ENCODE measurements at regions not wholly inside any gene's neighbourhood (a gene's known extent, or its start where the extent isn't known, plus 50 kb on each side); places are given as distances from the start of the nearest gene placed in this dataset.

DNA sequence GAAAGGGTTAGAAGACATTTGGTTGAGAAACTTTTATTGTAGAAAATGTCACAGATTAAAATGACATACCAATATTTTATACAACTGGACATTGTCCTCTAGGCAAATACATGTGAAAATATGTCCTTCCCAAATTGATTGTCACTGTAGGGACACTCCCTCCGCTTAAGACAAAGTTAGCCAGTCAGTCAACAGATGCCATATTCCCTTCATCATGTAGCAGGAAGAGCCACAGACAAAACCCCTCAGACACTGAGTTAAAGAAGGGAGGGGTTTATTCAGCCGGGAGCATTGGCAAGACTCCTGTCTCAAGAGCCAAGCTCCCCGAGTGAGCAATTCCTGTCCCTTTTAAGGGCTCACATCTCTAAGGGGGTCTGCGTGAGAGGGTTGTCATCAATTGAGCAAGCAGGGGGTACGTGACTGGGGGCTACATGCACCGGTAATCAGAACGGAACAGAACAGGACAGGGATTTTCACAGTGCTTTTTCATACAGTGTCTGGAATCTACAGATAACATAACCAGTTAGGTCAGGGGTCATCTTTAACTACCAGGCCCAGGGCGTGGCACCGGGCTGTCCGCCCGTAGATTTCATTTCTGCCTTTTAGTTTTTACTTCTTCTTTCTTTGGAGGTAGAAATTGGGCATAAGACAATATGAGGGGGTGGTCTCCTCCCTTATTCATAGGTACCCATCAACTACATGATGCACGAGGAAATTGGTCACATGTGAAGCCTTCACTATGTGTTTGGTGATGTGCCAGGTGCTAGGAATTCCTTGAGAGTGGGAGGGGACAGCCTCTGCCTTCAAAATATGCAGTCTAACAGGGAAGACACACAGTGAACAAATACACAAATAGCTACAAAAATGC is 155.7 kb upstream of the CDYL start:
- in situ Hi-C loops (cut with MboI; ENCODE audit: low sequenced_read_pairs), result no loop called here

DNA sequence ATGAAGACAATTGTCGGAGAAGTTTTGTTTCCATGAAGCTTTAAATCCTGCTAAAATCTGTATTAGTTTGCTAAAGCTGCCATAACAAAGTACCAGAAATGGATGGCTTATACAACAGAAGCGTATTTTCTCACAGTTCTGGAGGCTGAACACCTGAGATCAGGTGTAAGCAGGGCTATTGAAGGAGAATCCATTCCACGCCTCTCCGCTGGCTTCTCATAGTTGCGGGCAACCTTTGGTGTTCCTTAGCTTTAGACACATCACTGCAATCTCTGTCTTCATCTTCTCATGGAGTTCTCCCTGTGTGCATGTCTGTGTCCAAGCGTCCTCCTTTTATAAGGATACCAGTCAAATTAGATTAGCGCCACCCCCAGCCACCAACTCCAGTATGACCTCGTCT is 159.9 kb upstream of the CDYL start:
- in situ Hi-C loops (cut with MboI; ENCODE audit: low sequenced_read_pairs), result no loop called here

DNA sequence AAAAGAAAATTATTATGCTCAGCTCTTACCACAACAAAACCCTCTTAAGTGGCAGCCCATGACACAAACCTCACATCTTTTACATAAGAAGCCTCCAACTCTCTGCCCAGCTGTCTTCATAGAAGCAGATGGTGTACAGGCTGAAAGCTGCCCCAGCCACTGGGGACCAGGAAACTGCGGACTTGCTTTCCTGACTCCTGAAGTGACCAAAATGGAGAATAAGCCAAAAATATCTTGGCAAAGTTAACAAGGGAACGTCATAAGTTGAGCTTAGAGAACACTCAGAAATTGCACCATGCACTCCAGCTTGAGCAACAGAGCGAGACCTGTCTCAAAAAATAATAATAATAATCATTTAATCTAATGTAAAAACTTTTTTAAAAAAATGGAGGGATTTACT is 160.3 kb upstream of the CDYL start:
- in situ Hi-C loops (cut with MboI; ENCODE audit: low sequenced_read_pairs), result no loop called here

DNA sequence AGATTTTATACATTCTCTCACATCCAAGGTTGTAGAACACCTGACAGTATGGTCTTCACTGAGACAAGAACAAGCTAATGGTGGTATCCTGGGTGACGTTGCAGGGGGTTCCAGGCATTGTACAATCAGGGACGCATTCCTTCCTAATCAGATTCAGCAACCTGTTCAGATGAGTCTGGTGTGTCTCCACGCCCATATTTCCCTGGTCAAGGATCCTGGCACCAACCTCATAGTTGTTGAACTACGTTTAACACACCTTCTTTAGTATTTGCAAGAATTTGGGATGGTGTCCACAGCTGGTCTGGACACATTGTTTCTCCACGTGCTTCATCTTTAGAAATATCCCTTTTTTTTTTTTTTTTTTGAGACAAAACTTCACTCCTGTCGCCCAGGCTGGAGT is 161.0 kb upstream of the CDYL start:
- in situ Hi-C loops (cut with MboI; ENCODE audit: low sequenced_read_pairs), result no loop called here

DNA sequence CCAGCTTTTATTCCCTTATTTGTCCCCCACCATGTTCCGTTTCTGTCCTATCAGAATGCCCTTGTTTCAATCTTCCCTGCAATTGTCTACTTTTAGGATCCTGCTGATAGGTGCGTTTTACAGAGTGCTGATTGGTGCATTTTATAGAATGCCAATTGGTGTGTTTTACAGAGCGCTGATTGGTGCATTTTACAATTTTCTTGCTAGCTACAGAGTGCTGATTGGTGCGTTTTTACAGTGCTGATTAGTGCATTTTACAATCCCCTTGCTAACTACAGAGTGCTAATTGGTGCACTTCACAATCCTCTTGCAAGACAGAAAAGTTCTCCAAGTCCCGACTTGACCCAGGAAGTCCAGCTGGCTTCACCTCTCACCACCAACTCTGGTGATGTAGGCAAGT is 161.6 kb upstream of the CDYL start:
- in situ Hi-C loops (cut with MboI; ENCODE audit: low sequenced_read_pairs), result no loop called here

DNA sequence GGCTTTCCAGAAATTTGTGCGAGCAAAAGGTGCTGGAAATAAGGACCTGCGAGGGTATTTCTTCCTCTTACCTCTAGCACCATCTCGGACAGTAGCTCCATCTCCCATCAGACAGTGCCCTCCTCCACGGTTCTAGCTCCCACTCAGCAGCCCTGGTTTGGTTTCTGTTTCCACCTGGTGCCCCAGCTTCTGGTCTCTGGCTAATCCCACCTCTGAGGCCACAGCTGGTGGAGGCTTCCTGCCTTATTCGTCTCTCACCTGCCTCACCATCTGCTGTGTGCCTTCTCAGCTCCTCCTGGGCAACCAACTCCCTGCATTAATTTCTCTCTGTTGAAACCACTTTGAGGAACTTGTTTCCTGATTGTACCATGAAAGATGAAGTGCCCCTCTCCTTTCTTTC is 162.4 kb upstream of the CDYL start:
- in situ Hi-C loops (cut with MboI; ENCODE audit: low sequenced_read_pairs), result no loop called here

DNA sequence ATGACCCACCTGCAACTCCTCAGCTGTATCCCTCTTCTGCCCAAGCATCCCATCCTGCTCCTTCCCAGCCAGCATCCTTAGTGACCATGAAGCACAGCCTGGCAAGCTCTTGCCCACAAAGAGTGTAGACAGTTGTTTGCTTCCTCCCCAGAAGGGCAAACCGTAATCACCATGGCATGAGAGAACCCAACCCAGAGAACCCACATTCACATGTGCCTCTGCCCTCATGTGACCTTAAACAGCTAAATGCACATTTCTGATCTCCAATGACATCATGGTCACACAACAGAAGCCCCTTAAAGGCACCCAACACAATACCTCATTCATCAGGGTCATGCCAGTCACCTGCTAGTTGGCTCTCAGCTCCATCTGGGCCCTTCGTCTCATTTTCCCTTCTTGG is 162.8 kb upstream of the CDYL start:
- in situ Hi-C loops (cut with MboI; ENCODE audit: low sequenced_read_pairs), result no loop called here

DNA sequence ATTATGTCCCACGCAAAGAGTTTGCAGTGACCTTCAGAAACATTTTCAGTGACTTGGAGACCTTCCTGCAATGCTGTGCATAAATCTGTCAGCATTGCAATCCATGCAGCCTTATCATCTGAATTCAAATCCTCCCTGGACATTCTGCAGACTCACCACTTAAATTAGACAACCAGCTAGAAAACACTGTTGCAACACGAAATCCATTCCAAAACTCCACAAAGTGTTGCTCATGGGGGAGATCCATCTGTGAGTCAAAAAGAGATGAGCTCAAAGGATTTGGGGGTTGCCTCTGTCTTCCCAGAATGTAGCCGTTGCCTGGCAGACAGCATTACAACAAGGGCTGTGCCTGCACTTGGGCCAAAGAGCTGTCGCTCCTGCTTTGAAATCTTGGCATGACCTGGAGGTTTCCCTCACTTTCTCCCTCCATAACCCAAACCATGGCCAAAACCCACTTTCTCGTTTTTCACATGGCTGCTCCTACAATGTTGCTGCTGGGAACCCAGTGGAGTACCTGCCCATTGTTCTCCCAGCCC is 163.5 kb upstream of the CDYL start:
- in situ Hi-C loops (cut with MboI; ENCODE audit: low sequenced_read_pairs), result no loop called here

DNA sequence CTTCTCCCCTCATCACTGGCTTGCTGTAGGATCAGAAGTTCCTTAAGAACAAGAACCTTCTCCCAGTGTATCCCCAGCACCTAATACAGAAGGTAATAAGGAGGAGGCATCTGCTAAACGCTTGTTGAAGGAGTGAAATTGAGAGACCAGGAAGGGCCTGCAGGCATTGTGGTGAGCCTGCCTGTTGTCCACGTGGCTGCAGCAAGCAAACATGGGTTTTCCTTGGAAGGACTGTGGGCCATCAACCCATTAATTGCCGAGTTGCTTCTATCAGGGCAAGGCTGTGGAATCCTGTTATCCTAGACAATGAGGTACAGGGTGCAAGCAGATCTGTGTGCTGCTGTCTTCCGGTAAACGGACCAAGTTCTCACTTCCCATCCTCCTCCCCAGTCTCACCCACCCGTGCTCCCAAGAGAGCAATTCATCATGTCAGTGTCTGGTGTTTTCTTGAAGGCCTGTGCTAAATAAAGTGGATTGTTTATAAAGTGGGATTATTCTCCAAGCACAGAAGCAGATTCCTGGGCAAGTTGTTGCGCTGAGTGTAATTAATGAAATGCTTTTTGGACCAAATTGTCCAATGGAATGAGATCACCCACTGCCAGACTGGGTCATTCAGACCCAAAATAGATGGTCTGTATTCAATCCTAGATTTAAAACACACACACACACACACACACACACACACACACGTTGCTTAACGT is 164.6 kb upstream of the CDYL start:
- in situ Hi-C loops (cut with MboI; ENCODE audit: low sequenced_read_pairs), result no loop called here

DNA sequence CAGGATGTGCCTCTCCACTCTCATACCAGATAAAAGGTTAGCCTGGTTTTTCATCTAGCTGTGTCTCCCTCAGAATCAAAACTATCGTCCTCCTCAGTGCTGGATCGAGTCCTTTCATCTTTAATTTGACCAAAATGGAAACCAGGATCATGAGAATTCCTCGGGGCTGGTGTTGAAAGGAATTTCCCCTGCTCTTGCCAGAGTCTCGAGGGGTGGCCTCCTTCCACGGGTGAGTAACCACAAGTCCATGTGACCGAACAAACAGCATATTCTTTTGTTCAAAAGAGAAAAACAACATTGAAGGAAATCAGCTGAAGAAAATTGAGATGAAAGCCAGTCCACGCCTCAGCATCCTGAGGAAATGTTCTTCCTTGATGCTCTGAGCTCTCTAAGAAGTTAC is 165.9 kb upstream of the CDYL start:
- in situ Hi-C loops (cut with MboI; ENCODE audit: low sequenced_read_pairs), result no loop called here

DNA sequence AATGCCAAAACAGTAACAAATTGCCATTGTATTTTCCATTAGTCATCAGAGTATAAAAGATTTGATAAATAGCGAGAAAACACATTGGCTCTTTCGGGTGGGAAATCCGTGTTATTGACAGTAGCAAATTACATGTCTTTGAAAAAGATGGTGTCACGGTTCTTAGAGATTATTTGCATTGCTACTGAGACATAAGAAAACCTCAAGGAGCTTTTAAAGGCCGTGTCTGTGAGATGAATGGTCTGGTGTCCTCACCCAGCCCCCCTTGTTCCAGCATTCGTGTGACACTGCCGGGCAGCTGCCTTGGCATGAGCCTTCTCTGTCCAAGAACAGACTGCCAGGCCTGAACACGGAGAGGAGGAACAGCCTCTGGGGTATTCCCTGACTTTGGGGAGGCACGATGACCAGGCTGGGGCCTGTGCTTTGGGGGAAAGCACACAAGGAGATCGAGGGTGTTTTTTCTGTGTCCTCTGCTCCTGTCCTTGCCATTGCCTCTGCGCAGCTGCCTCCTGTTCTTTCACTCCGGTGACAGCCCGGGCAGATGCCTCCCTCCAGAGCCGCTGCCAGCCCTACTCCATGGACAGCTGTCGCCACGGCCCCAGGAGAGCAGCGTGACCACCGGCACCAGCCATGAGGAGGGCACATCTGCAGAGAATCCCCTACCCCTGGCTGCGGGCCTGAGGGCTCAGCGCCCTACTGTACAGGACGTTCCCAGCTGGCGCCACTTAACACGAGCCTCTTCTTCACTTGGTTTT is 167.7 kb upstream of the CDYL start:
- in situ Hi-C loops (cut with MboI; ENCODE audit: low sequenced_read_pairs), result no loop called here

DNA sequence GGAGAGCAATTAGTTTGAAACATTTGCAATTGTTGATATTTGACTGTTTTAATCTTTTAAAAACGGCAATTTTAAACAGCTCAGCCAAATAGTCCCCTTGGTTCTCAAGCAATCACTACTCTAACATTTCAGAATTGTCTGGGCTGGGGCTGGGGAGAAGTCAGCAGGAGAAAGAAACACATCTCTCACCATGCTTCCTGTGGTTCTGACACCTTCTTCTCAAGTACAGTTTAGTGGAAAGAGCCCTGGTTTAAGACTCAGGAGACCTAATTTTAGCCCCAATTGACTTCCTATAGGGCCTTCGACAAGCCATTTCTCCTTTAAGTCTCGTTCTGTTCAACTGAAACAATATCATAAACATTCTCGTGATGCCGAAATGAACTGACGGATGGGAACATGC is 168.4 kb upstream of the CDYL start:
- in situ Hi-C loops (cut with MboI; ENCODE audit: low sequenced_read_pairs), result no loop called here

DNA sequence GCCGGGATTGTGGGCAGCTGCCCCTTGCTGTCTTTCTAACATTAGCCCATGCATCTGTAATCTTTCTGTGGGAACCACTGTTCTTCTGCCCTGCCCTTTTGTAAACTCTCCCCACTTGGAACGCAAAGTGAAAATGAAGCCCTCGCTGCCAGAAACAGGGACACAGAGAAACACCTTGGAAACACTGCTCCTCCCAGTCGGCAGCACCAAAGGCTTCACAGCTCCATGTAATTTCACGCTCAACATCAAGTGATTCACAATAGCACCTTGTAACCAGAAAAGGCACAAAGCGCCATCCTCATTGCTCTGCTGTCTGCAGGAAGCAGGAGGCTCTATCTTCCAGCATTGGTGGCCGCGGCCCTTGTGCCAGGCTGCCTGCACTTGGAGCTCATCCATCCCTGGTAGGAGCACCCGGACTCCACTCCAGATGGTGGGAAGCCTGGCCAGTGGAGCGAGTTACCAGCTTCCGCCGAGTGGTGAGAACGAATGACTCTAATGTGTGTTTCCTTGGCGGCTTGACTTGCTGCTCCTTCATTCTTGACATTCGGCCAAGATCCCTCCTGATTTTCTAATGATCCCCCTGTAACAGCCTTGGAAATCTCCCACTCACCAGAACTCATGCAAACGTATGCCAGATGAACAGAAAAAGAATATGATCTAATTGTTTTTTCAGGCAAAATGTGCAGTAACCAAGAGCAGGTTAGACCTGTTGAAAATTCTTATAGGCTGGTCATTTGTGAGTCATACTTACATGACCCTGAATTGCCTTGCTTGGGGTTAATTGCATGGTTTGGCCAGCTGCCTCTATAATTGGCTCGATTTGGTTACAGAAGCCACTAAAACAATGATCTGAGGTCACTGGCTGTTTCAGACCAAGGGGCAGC is 169.1 kb upstream of the CDYL start:
- in situ Hi-C loops (cut with MboI; ENCODE audit: low sequenced_read_pairs), result no loop called here

DNA sequence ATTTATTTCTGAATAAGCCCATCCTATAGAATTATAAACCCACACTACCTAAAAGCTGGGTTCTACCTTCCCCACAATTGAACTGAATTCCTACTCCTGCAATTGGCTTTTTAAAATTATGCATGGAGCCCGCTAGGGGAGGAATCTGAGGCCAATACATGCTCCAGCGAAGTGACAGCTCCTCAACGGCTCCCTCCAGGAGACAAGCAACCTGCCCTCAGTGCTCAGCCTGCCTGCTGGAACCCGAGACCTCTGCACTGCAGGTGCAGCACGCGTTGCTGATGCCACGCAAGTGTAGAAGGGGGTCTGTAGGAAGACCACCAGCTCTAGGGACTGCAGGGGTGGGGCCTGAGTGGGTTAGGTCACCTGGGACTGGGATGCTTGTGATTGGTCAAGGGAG is 170.2 kb upstream of the CDYL start:
- in situ Hi-C loops (cut with MboI; ENCODE audit: low sequenced_read_pairs), result no loop called here

DNA sequence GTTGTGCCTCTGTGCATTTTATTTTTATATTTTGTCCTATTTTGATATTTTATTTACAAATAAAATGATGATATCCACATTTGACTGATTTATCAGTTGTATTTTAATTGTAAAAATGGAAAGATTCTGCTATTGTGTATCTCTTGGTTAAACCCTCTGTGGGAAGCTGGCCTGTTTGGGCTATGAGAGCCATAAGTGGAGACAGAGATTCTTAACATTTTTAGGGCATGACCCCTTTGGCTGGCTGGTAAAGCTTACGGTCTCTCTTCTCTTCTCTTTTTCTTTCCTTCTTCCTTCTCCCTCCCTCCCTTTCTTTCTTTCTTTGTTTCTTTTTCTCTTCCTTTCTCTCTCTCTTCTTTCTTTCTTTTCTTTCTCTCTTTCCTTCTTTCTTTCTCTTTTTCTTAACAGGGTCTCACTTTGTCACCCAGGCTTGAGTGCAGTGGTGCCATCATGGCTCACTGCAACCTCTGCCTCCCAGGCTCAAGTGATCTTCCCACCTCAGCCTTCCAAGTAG is 172.3 kb upstream of the CDYL start:
- in situ Hi-C loops (cut with MboI; ENCODE audit: low sequenced_read_pairs), result no loop called here

DNA sequence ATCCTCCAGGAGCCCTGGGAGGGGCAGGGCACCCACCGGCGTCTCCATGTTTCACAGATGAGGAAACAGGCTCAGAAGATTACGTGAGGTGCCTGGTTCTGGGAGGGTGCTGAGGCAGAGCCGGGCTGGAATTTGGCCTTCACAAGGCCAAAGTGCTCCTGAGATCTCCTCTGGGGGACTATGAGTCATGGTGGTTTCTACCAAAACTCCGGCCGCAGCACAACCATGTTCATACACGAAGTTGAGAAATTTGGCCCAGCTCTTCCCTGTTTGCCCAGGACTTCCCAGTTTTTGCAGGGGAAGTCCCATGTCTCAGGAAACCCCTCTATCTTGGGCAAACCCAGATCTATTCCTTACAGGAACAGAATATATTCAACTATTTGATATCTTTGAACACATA is 172.9 kb upstream of the CDYL start:
- in situ Hi-C loops (cut with MboI; ENCODE audit: low sequenced_read_pairs), result no loop called here

DNA sequence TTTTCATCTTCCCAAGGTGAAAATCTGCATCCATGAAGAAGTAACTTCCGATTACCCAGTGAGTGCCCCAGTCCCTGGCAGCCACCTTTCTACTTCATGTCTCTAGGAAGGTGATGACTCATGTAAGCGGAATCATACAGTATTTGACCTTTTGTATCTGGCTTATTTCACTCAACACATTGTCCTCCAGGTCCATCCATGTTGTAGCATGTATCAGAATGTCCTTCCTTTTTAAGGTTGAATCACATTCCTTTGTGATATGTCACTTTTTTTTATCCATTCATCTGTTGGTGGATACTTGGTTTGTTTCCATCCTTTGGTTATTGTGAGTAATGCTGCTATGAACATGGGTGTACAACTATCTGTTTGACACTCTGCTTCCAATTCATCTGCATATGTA is 176.3 kb upstream of the CDYL start:
- in situ Hi-C loops (cut with MboI; ENCODE audit: low sequenced_read_pairs), result no loop called here

DNA sequence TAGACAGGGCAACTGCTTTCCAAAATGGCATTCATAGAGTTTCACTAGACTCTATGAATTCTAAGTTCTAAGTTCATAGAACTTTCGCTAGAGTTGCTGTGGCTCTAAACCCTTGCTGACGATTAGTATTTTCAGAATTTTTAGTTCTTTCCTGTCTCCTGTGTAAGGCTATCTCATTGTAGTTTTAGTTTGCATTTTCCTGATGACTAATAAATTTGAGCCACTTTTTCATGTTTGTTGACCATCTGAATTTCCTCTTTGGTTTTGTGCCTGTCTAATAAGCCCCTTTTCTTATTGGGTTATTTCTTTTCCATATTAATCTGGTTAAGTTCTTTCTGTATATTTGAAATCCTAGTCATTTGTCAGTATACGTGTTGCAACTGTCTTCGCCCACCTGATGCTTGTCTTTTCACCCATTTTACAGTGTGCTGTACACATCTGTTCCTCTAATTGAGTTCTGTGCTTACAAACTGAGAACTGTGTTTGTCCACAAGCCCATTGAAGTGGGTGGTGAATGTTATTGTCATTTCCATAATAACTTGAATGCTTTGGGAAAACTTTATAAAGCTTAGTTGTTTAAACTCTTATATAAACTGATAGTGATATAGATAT is 177.7 kb upstream of the CDYL start:
- in situ Hi-C loops (cut with MboI; ENCODE audit: low sequenced_read_pairs), result no loop called here

DNA sequence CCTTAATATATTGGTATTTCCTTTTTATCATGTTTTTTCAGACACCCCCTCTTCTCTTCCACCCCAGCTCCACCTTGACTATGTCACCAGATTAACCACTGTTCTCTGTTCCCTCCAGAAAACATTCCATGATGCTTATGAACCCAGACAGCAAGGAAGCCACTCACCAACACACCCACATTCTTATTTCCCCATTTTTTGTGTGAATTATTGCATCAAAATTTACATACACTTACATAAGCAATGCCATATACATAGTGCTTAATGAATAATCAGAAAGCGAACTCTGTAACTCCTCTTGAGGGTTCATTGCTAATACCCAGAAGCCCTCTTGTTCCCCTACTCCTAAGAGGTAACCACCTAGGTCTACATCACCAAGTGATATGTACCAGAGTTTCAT is 182.3 kb upstream of the CDYL start:
- in situ Hi-C loops (cut with MboI; ENCODE audit: low sequenced_read_pairs), result no loop called here

DNA sequence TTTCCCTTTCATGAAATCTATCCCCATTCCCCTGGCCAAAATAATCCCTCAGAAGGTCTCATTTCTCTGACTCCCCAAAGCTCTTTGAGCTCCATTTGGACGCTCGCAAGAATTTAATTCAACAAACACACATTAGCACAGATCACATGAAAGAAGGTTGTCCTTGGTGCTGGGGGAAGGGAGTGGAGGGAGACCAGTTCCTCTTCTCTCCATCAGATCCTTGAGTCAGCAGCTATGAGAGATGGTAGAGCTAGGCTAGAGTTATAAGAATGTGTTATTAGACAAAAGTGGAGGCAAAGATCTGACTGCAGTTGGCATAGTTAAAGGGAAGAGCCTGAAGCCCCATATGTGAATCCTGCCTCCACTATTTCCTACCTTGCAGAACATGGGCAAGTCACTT is 184.2 kb upstream of the CDYL start:
- in situ Hi-C loops (cut with MboI; ENCODE audit: low sequenced_read_pairs), result no loop called here
